SK-N-SH (cell line): ENCODE measurements at regions not wholly inside any gene's neighbourhood (a gene's known extent, or its start where the extent isn't known, plus 50 kb on each side); places are given as distances from the start of the nearest gene placed in this dataset.

ENCODE experiments used
- CTCF ChIA-PET: fragments of 300-600, 350-600 bp; formaldehyde crosslinking; extraction: SDS; loops from one replicate; lab custom pipeline; 2021; lab: Yijun Ruan, JAX
- POLR2A ChIA-PET: fragments of 350-600 bp; sonication (Branson Sonifier 250); formaldehyde crosslinking; extraction: SDS; loops from one replicate; lab custom pipeline; 2020; ENCODE audit warnings: antibody characterized with exemption, inconsistent platforms; lab: Yijun Ruan, JAX
- DNase-seq: peaks from one replicate; pipeline ENCODE4 v3.0.0; 2012
- H2AFZ ChIP-seq: fragments of 200-600 bp; sonication (generic); 2 replicates; pipeline ENCODE4 v1.8.1; 2016; ENCODE audit warnings: antibody characterized with exemption, mild to moderate bottlenecking, low read depth
- H3F3A ChIP-seq: fragments of 200-600 bp; sonication (generic); replicated peaks from 2 replicates; pipeline ENCODE3; 2016; ENCODE audit warnings: antibody characterized with exemption, mild to moderate bottlenecking; ENCODE audit not compliant: insufficient read depth
- H3K27ac ChIP-seq, 2 experiments: fragments of 200-500 bp in 1 of 2; fragments of 200-600 bp in 1 of 2; sonication (Bioruptor generic) in 1 of 2; sonication (generic), shearing (Covaris generic) in 1 of 2; 2 replicates each; pipeline versions ENCODE4 v1.5.1 to v1.6.1; 2014 to 2016; ENCODE audit warnings: low read depth in 2 of 2, inconsistent platforms in 1 of 2, low read length in 1 of 2, mild to moderate bottlenecking in 1 of 2, mixed read lengths in 1 of 2
- H3K27me3 ChIP-seq: fragments of 200-600 bp; sonication (generic), shearing (Covaris generic); 2 replicates; pipeline ENCODE4 v1.6.1; 2016; ENCODE audit warnings: mixed run types; ENCODE audit not compliant: insufficient read depth
- H3K36me3 ChIP-seq, 2 experiments: fragments of 200-500 bp in 1 of 2; fragments of 200-600 bp in 1 of 2; sonication (Bioruptor generic) in 1 of 2; sonication (generic) in 1 of 2; replicated peaks in 1 of 2; 2 replicates each; pipeline versions ENCODE3 to v1.5.1; 2014 to 2016; ENCODE audit warnings: low read length in 1 of 2, mild to moderate bottlenecking in 1 of 2; ENCODE audit not compliant: insufficient read depth in 2 of 2, control insufficient read depth in 1 of 2
- H3K4me1 ChIP-seq, 2 experiments: fragments of 200-500 bp in 1 of 2; fragments of 200-600 bp in 1 of 2; sonication (Bioruptor generic) in 1 of 2; sonication (generic), shearing (Covaris generic) in 1 of 2; 2 replicates each; pipeline versions ENCODE4 v1.5.1 to v1.6.1; 2014 to 2016; ENCODE audit warnings: low read depth in 1 of 2, low read length in 1 of 2, mixed run types in 1 of 2; ENCODE audit not compliant: insufficient read depth in 2 of 2, control insufficient read depth in 1 of 2
- H3K4me2 ChIP-seq: fragments of 200-600 bp; sonication (generic), shearing (Covaris generic); 2 replicates; pipeline ENCODE4 v1.6.1; 2017; ENCODE audit warnings: mixed run types
- H3K4me3 ChIP-seq, 2 experiments: fragments of 200-500 bp in 1 of 2; fragments of 200-600 bp in 1 of 2; sonication (Bioruptor generic) in 1 of 2; sonication (generic), shearing (Covaris generic) in 1 of 2; 2 replicates each; pipeline versions ENCODE4 v1.5.1 to v1.8.1; 2014 to 2016; ENCODE audit warnings: low read depth in 2 of 2, inconsistent platforms in 1 of 2, low read length in 1 of 2, mild to moderate bottlenecking in 1 of 2, mixed read lengths in 1 of 2, moderate library complexity in 1 of 2
- H3K79me2 ChIP-seq: fragments of 200-600 bp; sonication (generic); 2 replicates; pipeline ENCODE4 v1.8.1; 2017; ENCODE audit warnings: mild to moderate bottlenecking; ENCODE audit not compliant: insufficient read depth
- H3K9ac ChIP-seq: fragments of 200-600 bp; sonication (generic); 2 replicates; pipeline ENCODE4 v1.6.1; 2017; ENCODE audit warnings: mixed run types
- H3K9me2 ChIP-seq: fragments of 200-600 bp; sonication (generic); 2 replicates; pipeline ENCODE4 v1.6.1; 2017; ENCODE audit warnings: mixed run types
- H3K9me3 ChIP-seq: fragments of 200-600 bp; sonication (generic); 2 replicates; pipeline ENCODE4 v1.6.1; 2017; ENCODE audit warnings: mixed run types, mild to moderate bottlenecking, moderate library complexity
- H4K20me1 ChIP-seq: fragments of 200-600 bp; sonication (generic); 2 replicates; pipeline ENCODE4 v1.6.1; 2017; ENCODE audit warnings: mild to moderate bottlenecking, mixed run types; ENCODE audit not compliant: insufficient read depth
- CTCF ChIP-seq: fragments of 200-600 bp; sonication (generic); IDR thresholded peaks from 2 replicates; pipeline ENCODE4 v1.6.1; 2017; ENCODE audit warnings: antibody characterized with exemption, mild to moderate bottlenecking, moderate library complexity
- EP300 ChIP-seq, 2 experiments: IDR thresholded peaks; 2 replicates each; pipeline versions ENCODE4 v1.4.0 to v1.6.1; 2012; ENCODE audit warnings: borderline replicate concordance in 1 of 2, low read depth in 1 of 2, low read length in 1 of 2
- FOXM1 ChIP-seq: IDR thresholded peaks from 2 replicates; pipeline ENCODE4 v1.4.0; 2012; ENCODE audit warnings: low read depth, mild to moderate bottlenecking
- MXI1 ChIP-seq: IDR thresholded peaks from 2 replicates; pipeline ENCODE4 v1.6.1; 2012; ENCODE audit warnings: mild to moderate bottlenecking, low read depth, low read length, improper control_type of control experiment
- POLR2AphosphoS5 ChIP-seq: IDR thresholded peaks from 2 replicates; pipeline ENCODE4 v1.6.1; 2012; ENCODE audit warnings: low read depth, low read length
- RCOR1 ChIP-seq: fragments of 150-350 bp; IDR thresholded peaks from 2 replicates; pipeline ENCODE4 v1.6.1; 2017; ENCODE audit warnings: antibody characterized with exemption, low read length
- SIN3A ChIP-seq: IDR thresholded peaks from 2 replicates; pipeline ENCODE4 v1.6.1; 2012; ENCODE audit warnings: low read depth, mild to moderate bottlenecking, low read length, moderate library complexity, borderline replicate concordance
- USF1 ChIP-seq: IDR thresholded peaks from 2 replicates; pipeline ENCODE4 v1.4.0; 2012; ENCODE audit warnings: low read depth, borderline replicate concordance
- WGBS: methylation state at CpG from one replicate; pipeline ENCODE4 v1.1.6; 2017; ENCODE audit warnings: low lambda C conversion rate; 5-methylcytosine and 5-hydroxymethylcytosine counted together
- TF ChIP-seq, protein P1 (sequence below): IDR thresholded peaks from 2 replicates; pipeline ENCODE4 v1.4.0; 2012; ENCODE audit warnings: low read depth

DNA sequence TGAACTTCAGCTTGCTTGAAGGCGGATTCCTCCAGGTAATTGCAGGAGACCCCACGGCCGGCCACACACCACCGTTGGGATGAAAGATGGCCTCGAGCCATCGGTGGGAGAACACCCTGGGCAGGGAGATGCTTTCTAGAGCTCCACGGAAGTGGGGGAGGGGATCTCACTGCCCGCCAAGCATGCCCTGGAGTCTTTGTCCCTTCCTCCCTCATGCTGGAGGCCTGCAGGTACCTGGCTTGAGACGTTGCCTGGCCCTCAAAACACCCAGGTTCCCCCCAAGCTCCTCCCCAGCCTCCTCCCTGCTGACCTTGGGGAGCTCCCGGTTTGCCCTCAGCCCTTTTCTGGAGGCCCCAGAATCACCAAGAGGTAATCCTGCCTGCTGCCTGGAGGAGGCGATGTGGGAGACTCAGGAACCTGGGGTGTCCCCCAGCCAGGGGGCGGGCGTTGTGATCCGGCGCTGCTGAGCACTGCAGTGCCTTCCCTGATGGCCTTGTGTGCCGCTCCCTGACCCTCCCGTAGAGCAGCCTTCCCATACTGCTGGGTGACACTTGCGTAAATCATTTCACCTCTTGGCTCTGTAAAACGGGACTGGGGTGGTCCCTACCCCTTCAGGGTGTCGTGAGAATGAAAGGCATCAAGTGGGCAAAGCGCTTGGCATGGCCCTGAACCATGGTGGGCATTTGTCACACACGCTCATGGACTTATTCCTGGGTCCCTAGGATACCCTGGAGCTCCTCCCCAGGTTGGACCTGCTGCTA, 91.4 kb downstream of the CEBPB start:
- Histone ChIP-seq H3K4me1 (peaks cover 14 to 23% of the 10 kb centered on the region in 2 experiments; a peak in 3 of 4 replicates), H3K27me3 (no peaks in the 10 kb centered on the region), H3K4me3 (no peak overlapping the region), H4K20me1 (no peaks in the 10 kb centered on the region), H3K4me2 (no peak overlapping the region), H3K79me2 (no peaks in the 10 kb centered on the region), H3K9me2 (no peaks in the 10 kb centered on the region), H3K9me3 (no peaks in the 10 kb centered on the region), H3K36me3 (no peaks in the 10 kb centered on the region), H3K27ac (no peak overlapping the region), H3K9ac (no peak overlapping the region), H2AFZ (no peak overlapping the region), H3F3A (no peaks in the 10 kb centered on the region)
- no peak for DNase-seq
- ChIA-PET POLR2A (no interaction called here), CTCF (interaction anchor here (1.3 kb wide), 2 partner anchors 14 to 103 kb away, joined by 3 to 5 read pairs; no protein-coding TSS in a partner anchor)
- 91% methylated on average over 16 of the region's 22 CpGs for WGBS
- TF ChIP-seq CTCF = peak; percentile 40
- no peak for TF ChIP-seq FOXM1

GRCh38 chr20:50282592-50283241, 92.1 kb downstream of the CEBPB start:
- Histone ChIP-seq H3F3A (no peaks in the 10 kb centered on the region), H3K9me3 (no peaks in the 10 kb centered on the region), H2AFZ (no peak overlapping the region), H3K27me3 (no peaks in the 10 kb centered on the region), H3K4me2 (no peak overlapping the region), H3K79me2 (no peaks in the 10 kb centered on the region), H3K4me3 (no peak overlapping the region), H3K9me2 (no peaks in the 10 kb centered on the region), H3K27ac (no peak overlapping the region)
- no peak for DNase-seq
- POLR2A ChIA-PET = no interaction called here
- TF ChIP-seq MXI1 (no peak), RCOR1 (no peak)
- TF ChIP-seq, all 33 proteins: peak for 0
- 90% methylated on average over 16 of the region's 17 CpGs for WGBS
- no peaks in the 10 kb centered on the region for H4K20me1 ChIP-seq
- no peaks in the 10 kb centered on the region for H3K36me3 ChIP-seq
- peaks cover 14 to 23% of the 10 kb centered on the region in 2 experiments; a peak in 3 of 4 replicates for H3K4me1 ChIP-seq
- no peak overlapping the region for H3K9ac ChIP-seq
- CTCF ChIA-PET = interaction anchor here (1.2 to 1.3 kb wide), 3 partner anchors 14 to 304 kb away, joined by 3 to 5 read pairs (median 3); no protein-coding TSS in a partner anchor

GRCh38 chr20:50283370-50283769, 92.7 kb downstream of the CEBPB start:
- 75% methylated on average over 6 of the region's 7 CpGs for WGBS
- no peak for TF ChIP-seq CTCF
- no peak for TF ChIP-seq SIN3A
- no peak for TF ChIP-seq MXI1
- TF ChIP-seq POLR2AphosphoS5 = no peak
- TF ChIP-seq, protein P1, sequence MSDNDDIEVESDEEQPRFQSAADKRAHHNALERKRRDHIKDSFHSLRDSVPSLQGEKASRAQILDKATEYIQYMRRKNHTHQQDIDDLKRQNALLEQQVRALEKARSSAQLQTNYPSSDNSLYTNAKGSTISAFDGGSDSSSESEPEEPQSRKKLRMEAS = no peak
- no peak for TF ChIP-seq USF1
- TF ChIP-seq EP300 (IDR thresholded peaks at IDR 0.05; ENCODE audit: borderline replicate concordance in 1 of 2, low read depth in 1 of 2, low read length in 1 of 2) = no peak
- no peaks in the 10 kb centered on the region for H3K9me3 ChIP-seq
- no peaks in the 10 kb centered on the region for H3K79me2 ChIP-seq
- H3K9ac ChIP-seq = no peak overlapping the region
- no peaks in the 10 kb centered on the region for H4K20me1 ChIP-seq
- H3F3A ChIP-seq = no peaks in the 10 kb centered on the region
- no peaks in the 10 kb centered on the region for H3K36me3 ChIP-seq
- POLR2A ChIA-PET = no interaction called here
- no peak overlapping the region for H3K4me3 ChIP-seq
- no peaks in the 10 kb centered on the region for H3K27me3 ChIP-seq
- CTCF ChIA-PET = interaction anchor here (1.2 to 1.3 kb wide), 2 partner anchors 12 to 304 kb away, joined by 3 to 4 read pairs; no protein-coding TSS in a partner anchor
- no peak overlapping the region for H2AFZ ChIP-seq
- H3K27ac ChIP-seq = no peak overlapping the region
- DNase-seq = no peak
- H3K4me2 ChIP-seq = no peak overlapping the region
- peaks cover 14 to 23% of the 10 kb centered on the region in 2 experiments; a peak in 3 of 4 replicates for H3K4me1 ChIP-seq
- no peaks in the 10 kb centered on the region for H3K9me2 ChIP-seq
